HCT116 (cell line): ENCODE measurements at regions not wholly inside any gene's neighbourhood (a gene's known extent, or its start where the extent isn't known, plus 50 kb on each side); places are given as distances from the start of the nearest gene placed in this dataset.

Experiments used
- CEBPB ChIP-seq: IDR thresholded peaks from 2 replicates; pipeline ENCODE4 v1.6.1; 2012; ENCODE audit warnings: low read depth
- EZH2 ChIP-seq: fragments of 200-600 bp; sonication (generic); IDR thresholded peaks from 2 replicates; pipeline ENCODE4 v1.6.1; 2017; ENCODE audit warnings: antibody characterized with exemption, mixed run types
- POLR2A ChIP-seq: IDR thresholded peaks from 2 replicates; pipeline ENCODE4 v1.7.0; 2011; ENCODE audit warnings: borderline replicate concordance; ENCODE audit not compliant: insufficient read depth, insufficient read length; ENCODE audit errors: extremely low read depth
- POLR2AphosphoS5 ChIP-seq: IDR thresholded peaks from 2 replicates; pipeline ENCODE4 v1.6.1; 2011; ENCODE audit warnings: mild to moderate bottlenecking, low read depth, low read length, moderate library complexity
- RAD21 ChIP-seq: IDR thresholded peaks from 2 replicates; pipeline ENCODE4 v1.6.1; 2012; ENCODE audit warnings: low read depth, mild to moderate bottlenecking
- ZNF274 ChIP-seq: fragments of 200-500 bp; sonication (Bioruptor generic); IDR thresholded peaks from 2 replicates; pipeline ENCODE4 v1.6.1; 2014; ENCODE audit warnings: mild to moderate bottlenecking, low read depth, low read length, inconsistent platforms
- TF ChIP-seq, protein P1 (sequence below), 3 experiments: fragments of 200-600 bp in 1 of 3; sonication (generic) in 1 of 3; IDR thresholded peaks in 2 of 3; conservative IDR thresholded peaks in 1 of 3; 2 replicates each; pipeline ENCODE4 v1.5.1; 2012 to 2017; ENCODE audit warnings: low read depth in 2 of 3, low read length in 2 of 3, antibody characterized with exemption in 1 of 3, borderline replicate concordance in 1 of 3, control low read depth in 1 of 3, mild to moderate bottlenecking in 1 of 3, mixed read lengths in 1 of 3, mixed run types in 1 of 3, moderate library complexity in 1 of 3; ENCODE audit not compliant: insufficient read depth in 1 of 3

DNA sequence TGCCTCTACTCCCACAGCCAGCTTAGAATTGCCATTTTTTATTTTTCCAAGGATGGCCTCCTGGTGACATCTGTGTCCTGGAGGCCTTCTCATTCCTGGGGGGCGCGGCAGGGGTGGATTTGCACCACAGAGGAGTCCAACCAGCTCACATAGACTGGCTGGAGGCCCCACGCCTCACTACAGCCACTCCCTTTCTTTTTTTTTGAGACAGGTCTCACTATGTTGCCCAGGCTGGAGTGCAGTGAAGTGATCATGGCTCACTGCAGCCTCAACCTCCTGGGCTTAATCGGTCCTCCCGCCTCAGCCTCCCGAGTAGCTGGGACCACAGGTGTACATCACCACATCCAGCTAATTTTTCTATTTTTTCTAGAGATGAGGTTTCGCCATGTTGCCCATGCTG, 57.6 kb upstream of the DOCK1 start:
- TF ChIP-seq EZH2 (no peak), RAD21 (no peak), CEBPB (no peak), POLR2A (no peak), POLR2AphosphoS5 (no peak), ZNF274 (no peak)
- TF ChIP-seq, protein P1, sequence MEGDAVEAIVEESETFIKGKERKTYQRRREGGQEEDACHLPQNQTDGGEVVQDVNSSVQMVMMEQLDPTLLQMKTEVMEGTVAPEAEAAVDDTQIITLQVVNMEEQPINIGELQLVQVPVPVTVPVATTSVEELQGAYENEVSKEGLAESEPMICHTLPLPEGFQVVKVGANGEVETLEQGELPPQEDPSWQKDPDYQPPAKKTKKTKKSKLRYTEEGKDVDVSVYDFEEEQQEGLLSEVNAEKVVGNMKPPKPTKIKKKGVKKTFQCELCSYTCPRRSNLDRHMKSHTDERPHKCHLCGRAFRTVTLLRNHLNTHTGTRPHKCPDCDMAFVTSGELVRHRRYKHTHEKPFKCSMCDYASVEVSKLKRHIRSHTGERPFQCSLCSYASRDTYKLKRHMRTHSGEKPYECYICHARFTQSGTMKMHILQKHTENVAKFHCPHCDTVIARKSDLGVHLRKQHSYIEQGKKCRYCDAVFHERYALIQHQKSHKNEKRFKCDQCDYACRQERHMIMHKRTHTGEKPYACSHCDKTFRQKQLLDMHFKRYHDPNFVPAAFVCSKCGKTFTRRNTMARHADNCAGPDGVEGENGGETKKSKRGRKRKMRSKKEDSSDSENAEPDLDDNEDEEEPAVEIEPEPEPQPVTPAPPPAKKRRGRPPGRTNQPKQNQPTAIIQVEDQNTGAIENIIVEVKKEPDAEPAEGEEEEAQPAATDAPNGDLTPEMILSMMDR (IDR thresholded peaks at IDR 0.05 in 2 of 3, conservative IDR thresholded peaks at IDR 0.05 in 1 of 3; ENCODE audit: borderline replicate concordance in 1 of 3, insufficient read depth in 1 of 3, low read depth in 2 of 3, low read length in 2 of 3), result no peak
